CD14-positive monocyte (primary cell): ENCODE measurements at regions not wholly inside any gene's neighbourhood (a gene's known extent, or its start where the extent isn't known, plus 50 kb on each side); places are given as distances from the start of the nearest gene placed in this dataset.

Experiments
- DNase-seq, 3 donors: peaks; one replicate each; pipeline ENCODE4 v3.0.0-alpha.2; 2011 to 2022
- H2AFZ ChIP-seq: 2 replicates; pipeline ENCODE4 v1.6.0; 2012; ENCODE audit warnings: mild to moderate bottlenecking, low read depth, low read length, inconsistent platforms; ENCODE audit not compliant: insufficient read depth, poor library complexity, severe bottlenecking
- H3K27ac ChIP-seq, 2 donors: 1 replicate in 1 of 2; 2 replicates in 1 of 2; pipeline ENCODE4 v1.5.1; 2012 to 2013; ENCODE audit warnings: low read length in 2 of 2, control low read depth in 1 of 2, inconsistent platforms in 1 of 2, low read depth in 1 of 2, mild to moderate bottlenecking in 1 of 2
- H3K27me3 ChIP-seq, 2 donors: one replicate each; pipeline versions ENCODE4 v1.6.0 to v1.6.1; 2011 to 2013; ENCODE audit warnings: low read length in 2 of 2; ENCODE audit not compliant: control insufficient read depth in 2 of 2, insufficient read depth in 2 of 2
- H3K36me3 ChIP-seq, 2 donors: replicated peaks in 1 of 2; 1 replicate in 1 of 2; 2 replicates in 1 of 2; pipeline versions ENCODE4 v1.5.1 to v1.6.1; 2012 to 2013; ENCODE audit warnings: low read length in 2 of 2, control low read depth in 1 of 2, inconsistent platforms in 1 of 2, mild to moderate bottlenecking in 1 of 2; ENCODE audit not compliant: insufficient read depth in 2 of 2, control insufficient read depth in 1 of 2
- H3K4me1 ChIP-seq, 2 donors: 1 replicate in 1 of 2; 2 replicates in 1 of 2; pipeline versions ENCODE4 v1.5.1 to v1.6.1; 2012 to 2013; ENCODE audit warnings: low read length in 2 of 2, control low read depth in 1 of 2, inconsistent platforms in 1 of 2, mild to moderate bottlenecking in 1 of 2, moderate library complexity in 1 of 2; ENCODE audit not compliant: insufficient read depth in 2 of 2, control insufficient read depth in 1 of 2
- H3K4me2 ChIP-seq: replicated peaks from 2 replicates; pipeline ENCODE3; 2012; ENCODE audit warnings: low read length, moderate library complexity, mild to moderate bottlenecking; ENCODE audit not compliant: poor library complexity, severe bottlenecking; ENCODE audit errors: extremely low read depth
- H3K4me3 ChIP-seq, 3 experiments: fragments of 200-600 bp in 1 of 3; sonication (generic) in 1 of 3; replicated peaks in 1 of 3; 1 replicate in 2 of 3; 2 replicates in 1 of 3; pipeline ENCODE4 v1.5.1; 2011 to 2013; ENCODE audit warnings: low read length in 3 of 3, mild to moderate bottlenecking in 3 of 3, control low read depth in 2 of 3, low read depth in 2 of 3, inconsistent platforms in 1 of 3, moderate library complexity in 1 of 3
- H3K79me2 ChIP-seq: 2 replicates; pipeline ENCODE4 v1.6.0; 2012; ENCODE audit warnings: mild to moderate bottlenecking, control low read depth, inconsistent platforms, low read length, moderate library complexity; ENCODE audit not compliant: insufficient read depth
- H3K9ac ChIP-seq: 2 replicates; pipeline ENCODE4 v1.6.0; 2017; ENCODE audit warnings: low read length, mild to moderate bottlenecking; ENCODE audit not compliant: insufficient read depth, poor library complexity, severe bottlenecking
- H3K9me3 ChIP-seq, 2 donors: replicated peaks in 1 of 2; 1 replicate in 1 of 2; 2 replicates in 1 of 2; pipeline versions ENCODE4 v1.5.1 to v1.6.1; 2012 to 2013; ENCODE audit warnings: low read length in 2 of 2, control low read depth in 1 of 2; ENCODE audit not compliant: control insufficient read depth in 1 of 2, insufficient read depth in 1 of 2
- H4K20me1 ChIP-seq: 2 replicates; pipeline ENCODE4 v1.6.0; 2012; ENCODE audit warnings: mild to moderate bottlenecking, low read length, control low read depth, moderate library complexity; ENCODE audit not compliant: insufficient read depth
- H3K27ac Mint-ChIP-seq, 7 donors: one replicate each; pipeline ENCODE4 v1.8.0; 2020; ENCODE audit warnings: mild to moderate bottlenecking in 7 of 7, mixed read lengths in 7 of 7, moderate library complexity in 6 of 7, inconsistent platforms in 2 of 7
- H3K27me3 Mint-ChIP-seq, 3 donors: one replicate each; pipeline ENCODE4 v1.8.0; 2021 to 2022; ENCODE audit warnings: low read depth in 3 of 3, mild to moderate bottlenecking in 3 of 3, mixed read lengths in 3 of 3, moderate library complexity in 3 of 3, inconsistent platforms in 1 of 3
- H3K36me3 Mint-ChIP-seq, 2 donors: one replicate each; pipeline ENCODE4 v1.8.0; 2020; ENCODE audit warnings: mixed read lengths in 2 of 2, inconsistent platforms in 1 of 2, mild to moderate bottlenecking in 1 of 2
- H3K4me1 Mint-ChIP-seq: one replicate; pipeline ENCODE4 v1.8.0; 2020; ENCODE audit warnings: mild to moderate bottlenecking, mixed read lengths
- H3K4me3 Mint-ChIP-seq, 2 donors: one replicate each; pipeline ENCODE4 v1.8.0; 2020; ENCODE audit warnings: mild to moderate bottlenecking in 2 of 2, mixed read lengths in 2 of 2, moderate library complexity in 1 of 2
- H3K9me3 Mint-ChIP-seq, 7 donors: one replicate each; pipeline ENCODE4 v1.8.0; 2020 to 2022; ENCODE audit warnings: mixed read lengths in 7 of 7, mild to moderate bottlenecking in 6 of 7, moderate library complexity in 6 of 7, inconsistent platforms in 2 of 7
- WGBS: methylation state at CpG from one replicate; pipeline ENCODE4 v1.1.5; 2013; ENCODE audit warnings: missing lambda C conversion rate; ENCODE audit not compliant: insufficient coverage; 5-methylcytosine and 5-hydroxymethylcytosine counted together
- intact Hi-C, 2 donors: fragments of 100-400 bp; cut with micrococcal nuclease; formaldehyde crosslinking; loops; one replicate each; pipeline versions ENCODE4 v1.15.0 to v1.15.1; 2023
- TF ChIP-seq, protein P1 (sequence below): fragments of 200-600 bp; IDR thresholded peaks from one replicate; pipeline ENCODE4 v1.8.0; 2022; ENCODE audit warnings: antibody characterized with exemption, mild to moderate bottlenecking

DNA sequence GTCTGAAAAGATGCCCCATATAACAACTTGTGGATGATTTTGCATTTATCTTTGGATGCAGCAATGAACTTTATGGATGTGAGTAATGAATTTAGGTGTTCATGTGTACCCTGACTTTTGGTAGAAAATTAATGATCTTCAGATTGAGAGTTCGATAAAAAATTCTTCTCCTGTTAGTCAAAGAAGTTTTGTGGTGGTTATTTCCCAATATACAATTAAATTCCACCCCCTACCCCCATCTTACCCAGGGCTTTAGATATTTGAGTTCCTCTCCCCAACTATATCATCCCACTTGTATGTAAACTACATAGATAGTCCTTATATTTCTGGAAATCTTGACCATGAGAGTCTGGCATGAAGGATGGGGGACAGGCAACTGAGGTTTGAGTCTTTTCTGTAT, 126.1 kb upstream of the ALDH1A3 start:
- Mint-ChIP-seq H3K4me3 (no peak overlapping the region), H3K27me3 (peaks cover 15 to 30% (median 16%) of the 10 kb centered on the region in 3 donors), H3K27ac (no peak overlapping the region), H3K36me3 (no peaks in the 10 kb centered on the region), H3K4me1 (no peaks in the 10 kb centered on the region), H3K9me3 (peaks cover 0 to 8% (median 0%) of the 10 kb centered on the region in 7 donors)
- no peaks in the 10 kb centered on the region for H4K20me1 ChIP-seq
- no peak overlapping the region for H2AFZ ChIP-seq
- no peaks in the 10 kb centered on the region for H3K4me1 ChIP-seq
- DNase-seq, result no peak
- H3K4me3 ChIP-seq, result no peak overlapping the region
- H3K27me3 ChIP-seq, result peaks cover 8 to 24% of the 10 kb centered on the region in 2 donors
- WGBS, result no CpG with 5 or more reads among the region's 1 CpG
- no peaks in the 10 kb centered on the region for H3K36me3 ChIP-seq
- no peak overlapping the region for H3K27ac ChIP-seq
- TF ChIP-seq, protein P1, sequence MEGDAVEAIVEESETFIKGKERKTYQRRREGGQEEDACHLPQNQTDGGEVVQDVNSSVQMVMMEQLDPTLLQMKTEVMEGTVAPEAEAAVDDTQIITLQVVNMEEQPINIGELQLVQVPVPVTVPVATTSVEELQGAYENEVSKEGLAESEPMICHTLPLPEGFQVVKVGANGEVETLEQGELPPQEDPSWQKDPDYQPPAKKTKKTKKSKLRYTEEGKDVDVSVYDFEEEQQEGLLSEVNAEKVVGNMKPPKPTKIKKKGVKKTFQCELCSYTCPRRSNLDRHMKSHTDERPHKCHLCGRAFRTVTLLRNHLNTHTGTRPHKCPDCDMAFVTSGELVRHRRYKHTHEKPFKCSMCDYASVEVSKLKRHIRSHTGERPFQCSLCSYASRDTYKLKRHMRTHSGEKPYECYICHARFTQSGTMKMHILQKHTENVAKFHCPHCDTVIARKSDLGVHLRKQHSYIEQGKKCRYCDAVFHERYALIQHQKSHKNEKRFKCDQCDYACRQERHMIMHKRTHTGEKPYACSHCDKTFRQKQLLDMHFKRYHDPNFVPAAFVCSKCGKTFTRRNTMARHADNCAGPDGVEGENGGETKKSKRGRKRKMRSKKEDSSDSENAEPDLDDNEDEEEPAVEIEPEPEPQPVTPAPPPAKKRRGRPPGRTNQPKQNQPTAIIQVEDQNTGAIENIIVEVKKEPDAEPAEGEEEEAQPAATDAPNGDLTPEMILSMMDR, result no peak
- no peak overlapping the region for H3K9ac ChIP-seq
- intact Hi-C loops, result no loop called here
- no peaks in the 10 kb centered on the region for H3K79me2 ChIP-seq
- no peaks in the 10 kb centered on the region for H3K9me3 ChIP-seq
- H3K4me2 ChIP-seq, result no peak overlapping the region

DNA sequence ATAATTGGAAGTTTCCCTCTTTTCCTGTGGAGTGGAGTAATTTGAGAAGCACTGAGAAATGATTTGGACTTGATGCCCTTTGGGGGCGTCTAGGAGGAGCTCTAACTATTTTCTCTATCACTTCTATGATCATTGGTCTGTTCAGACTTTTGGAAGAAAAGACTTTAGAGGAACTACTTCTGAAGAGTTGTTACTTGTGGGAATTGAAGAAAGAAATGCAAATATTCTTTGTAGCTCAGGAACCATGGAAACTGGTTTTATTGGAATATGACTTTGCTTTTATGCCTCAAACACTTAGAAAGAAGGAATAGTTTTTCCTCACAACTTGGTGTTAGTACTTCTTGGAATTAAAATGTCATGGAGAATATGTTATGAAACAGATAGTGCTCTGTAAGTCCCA, 122.0 kb upstream of the ALDH1A3 start:
- Histone ChIP-seq H3K4me3 (no peak overlapping the region), H3K27me3 (peaks cover 9 to 41% of the 10 kb centered on the region in 2 donors), H3K79me2 (no peaks in the 10 kb centered on the region), H3K4me1 (no peaks in the 10 kb centered on the region), H3K9ac (no peak overlapping the region), H3K9me3 (no peaks in the 10 kb centered on the region), H4K20me1 (no peaks in the 10 kb centered on the region), H3K36me3 (no peaks in the 10 kb centered on the region), H3K4me2 (no peak overlapping the region), H3K27ac (no peak overlapping the region), H2AFZ (no peak overlapping the region)
- H3K27me3 Mint-ChIP-seq, result peaks cover 27 to 51% (median 29%) of the 10 kb centered on the region in 3 donors
- H3K36me3 Mint-ChIP-seq, result no peaks in the 10 kb centered on the region
- TF ChIP-seq, protein P1, result no peak
- DNase-seq, result no peak
- WGBS, result no CpG with 5 or more reads among the region's 1 CpG
- no peaks in the 10 kb centered on the region for H3K4me1 Mint-ChIP-seq
- no peak overlapping the region for H3K4me3 Mint-ChIP-seq
- intact Hi-C loops, result no loop called here
- no peak overlapping the region for H3K27ac Mint-ChIP-seq
- peaks cover 0 to 2% (median 0%) of the 10 kb centered on the region in 7 donors for H3K9me3 Mint-ChIP-seq
